ENCODE measurements at regions not wholly inside any gene's neighbourhood (a gene's known extent, or its start where the extent isn't known, plus 50 kb on each side); places are given as distances from the start of the nearest gene placed in this dataset.
"Not testable (repeated sequence)": the region's sequence is repeated elsewhere in the genome, so short reads cannot be mapped to it uniquely, and the experiment has no call there.

- DNase-seq (ENCODE audit: extremely low read depth, low read depth, low spot score) = no peak
Observed at GRCh38 chr15:79738143-79738542, 158.7 kb downstream of the MTHFS start.

- DNase-seq (ENCODE audit: extremely low read depth, low read depth, low spot score) = no peak
Observed at GRCh38 chr15:79740561-79740960, 156.3 kb downstream of the MTHFS start.

- DNase-seq (ENCODE audit: extremely low read depth, low read depth, low spot score) = no peak
Observed at GRCh38 chr15:79743032-79743431, 153.8 kb downstream of the MTHFS start.

- not testable (repeated sequence) for DNase-seq (ENCODE audit: extremely low read depth, low read depth, low spot score)
Observed at GRCh38 chr15:79744485-79744884, 152.3 kb downstream of the MTHFS start.

- no peak for DNase-seq (ENCODE audit: extremely low read depth, low read depth, low spot score)
Observed at GRCh38 chr15:79756365-79756764, 140.4 kb downstream of the MTHFS start.

- DNase-seq (ENCODE audit: extremely low read depth, low read depth, low spot score) = no peak
Observed at GRCh38 chr15:79765081-79765480, 131.7 kb downstream of the MTHFS start.

- no peak for DNase-seq (ENCODE audit: extremely low read depth, low read depth, low spot score)
Observed at GRCh38 chr15:79769069-79769481, 127.7 kb downstream of the MTHFS start.

GRCh38 chr15:79769933-79770759, 126.7 kb downstream of the MTHFS start:
- no peak for DNase-seq (ENCODE audit: extremely low read depth, low read depth, low spot score)

- DNase-seq (ENCODE audit: extremely low read depth, low read depth, low spot score) = no peak
Observed at GRCh38 chr15:79773128-79773527, 123.7 kb downstream of the MTHFS start.

GRCh38 chr15:79775821-79776220, 121.0 kb downstream of the MTHFS start:
- no peak for DNase-seq (ENCODE audit: extremely low read depth, low read depth, low spot score)

- DNase-seq (ENCODE audit: extremely low read depth, low read depth, low spot score) = no peak
Observed at GRCh38 chr15:79777916-79778315, 118.9 kb downstream of the MTHFS start.

GRCh38 chr15:79778378-79778990, 118.3 kb downstream of the MTHFS start:
- DNase-seq (ENCODE audit: extremely low read depth, low read depth, low spot score) = no peak

GRCh38 chr15:79779746-79780145, 117.1 kb downstream of the MTHFS start:
- no peak for DNase-seq (ENCODE audit: extremely low read depth, low read depth, low spot score)

- DNase-seq (ENCODE audit: extremely low read depth, low read depth, low spot score) = not testable (repeated sequence)
Observed at GRCh38 chr15:79782307-79782706, 114.5 kb downstream of the MTHFS start.

Data from glomerular endothelial cell (primary cell).